Activated naive CD8-positive, alpha-beta T cell treated with anti-CD3 and anti-CD28 coated beads, Interleukin-2, amount 50 U/mL, for 24 hours (primary cell): ENCODE measurements at regions not wholly inside any gene's neighbourhood (a gene's known extent, or its start where the extent isn't known, plus 50 kb on each side); places are given as distances from the start of the nearest gene placed in this dataset.
"Not testable (repeated sequence)": the region's sequence is repeated elsewhere in the genome, so short reads cannot be mapped to it uniquely, and the experiment has no call there.

Experiments
- ATAC-seq: fragments of 150-1000 bp; cut with Tn5 transposase; one replicate; pipeline ENCODE4 v1.10.0; 2021
- DNase-seq: peaks from one replicate; pipeline ENCODE4 v3.0.0; 2021
- H3K27ac Mint-ChIP-seq: one replicate; pipeline ENCODE4 v1.8.0; 2021; ENCODE audit warnings: mild to moderate bottlenecking, mixed read lengths
- H3K27me3 Mint-ChIP-seq: one replicate; pipeline ENCODE4 v1.8.0; 2021; ENCODE audit warnings: mixed read lengths
- H3K36me3 Mint-ChIP-seq: one replicate; pipeline ENCODE4 v1.8.0; 2021; ENCODE audit warnings: low read depth, mixed read lengths
- H3K4me1 Mint-ChIP-seq: one replicate; pipeline ENCODE4 v1.8.0; 2021; ENCODE audit warnings: mixed read lengths
- H3K4me3 Mint-ChIP-seq: one replicate; pipeline ENCODE4 v1.8.0; 2021; ENCODE audit warnings: mild to moderate bottlenecking, moderate library complexity, mixed read lengths
- H3K9me3 Mint-ChIP-seq: one replicate; pipeline ENCODE4 v1.8.0; 2021; ENCODE audit warnings: mixed read lengths

DNA sequence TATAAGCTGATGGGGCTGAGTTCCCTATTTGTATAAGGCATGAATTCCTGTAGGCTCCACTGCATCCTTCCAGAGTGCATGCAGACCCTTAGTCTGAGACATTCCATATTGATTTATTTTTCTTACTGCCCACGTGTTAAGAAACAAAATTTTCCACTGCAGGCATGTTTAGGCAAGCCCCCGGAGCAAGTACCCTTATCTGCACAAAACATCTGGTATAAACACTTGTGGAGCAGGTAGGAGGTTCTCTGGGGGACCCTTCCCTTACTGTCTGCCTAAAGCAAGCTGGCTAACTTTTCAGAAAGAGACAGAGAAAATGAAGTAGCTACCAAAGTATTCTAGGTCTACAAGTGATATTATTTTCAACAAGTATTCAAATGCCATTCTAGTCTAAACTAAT lies 571.0 kb upstream of the TPTE start:
- not testable (repeated sequence) for H3K27me3 Mint-ChIP-seq, H3K4me1 Mint-ChIP-seq, H3K4me3 Mint-ChIP-seq, DNase-seq, H3K36me3 Mint-ChIP-seq, ATAC-seq, H3K27ac Mint-ChIP-seq
- peaks cover 27% of the 10 kb centered on the region for H3K9me3 Mint-ChIP-seq

DNA sequence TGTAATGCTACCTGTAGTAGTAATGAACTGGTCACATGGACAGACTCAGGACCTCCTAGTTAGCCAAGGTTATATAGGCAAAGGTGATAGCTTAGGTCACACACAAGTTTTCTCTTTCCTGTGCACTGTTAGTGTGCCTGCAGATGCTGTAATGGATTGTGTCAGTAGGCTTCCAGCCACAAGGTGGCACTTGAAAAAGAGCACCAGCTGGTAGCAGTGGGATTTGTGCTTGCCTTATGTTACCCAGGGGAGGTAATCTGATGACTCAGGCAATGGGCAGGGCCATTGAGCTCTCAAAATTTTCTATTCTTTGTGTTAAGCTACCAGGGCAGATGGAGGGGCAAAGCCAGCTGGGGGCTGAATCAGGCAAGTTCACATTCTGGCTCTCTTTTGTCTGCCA lies 562.6 kb upstream of the TPTE start:
- not testable (repeated sequence) for H3K27ac Mint-ChIP-seq, H3K4me1 Mint-ChIP-seq, DNase-seq, H3K27me3 Mint-ChIP-seq, H3K4me3 Mint-ChIP-seq, ATAC-seq, H3K36me3 Mint-ChIP-seq, H3K9me3 Mint-ChIP-seq

GRCh38 chr21:9959220-9959964 lies 562.0 kb upstream of the TPTE start:
- ATAC-seq, H3K36me3 Mint-ChIP-seq, DNase-seq: not testable (repeated sequence)

DNA sequence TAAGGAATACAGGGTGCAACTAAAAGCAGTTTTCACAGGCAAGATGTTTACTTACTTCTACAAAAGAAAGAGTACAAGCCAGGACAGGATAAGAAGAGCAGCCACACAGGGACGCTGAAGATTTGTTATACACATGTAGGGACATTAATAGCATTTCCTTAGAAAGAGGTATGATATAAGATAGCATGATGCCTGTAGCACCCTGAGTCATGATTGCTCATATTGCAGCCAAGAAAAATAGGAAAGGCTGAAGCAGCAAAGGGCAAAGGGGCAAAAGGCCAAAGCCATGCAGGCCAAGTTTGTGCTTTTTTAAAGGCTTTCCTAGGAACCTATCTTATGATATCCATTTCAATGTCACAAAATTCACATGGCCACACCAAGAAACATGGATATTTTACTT lies 552.0 kb upstream of the TPTE start:
- H3K27ac Mint-ChIP-seq, H3K4me1 Mint-ChIP-seq: not testable (repeated sequence)

More at GRCh38 chr21:9959220-9959964, 562.0 kb upstream of the TPTE start:
- not testable (repeated sequence) for H3K27me3 Mint-ChIP-seq, H3K9me3 Mint-ChIP-seq, H3K27ac Mint-ChIP-seq, H3K4me1 Mint-ChIP-seq, H3K4me3 Mint-ChIP-seq

GRCh38 chr21:9972018-9972417 lies 549.4 kb upstream of the TPTE start:
- DNase-seq, H3K4me1 Mint-ChIP-seq, H3K36me3 Mint-ChIP-seq, H3K27ac Mint-ChIP-seq, H3K4me3 Mint-ChIP-seq, ATAC-seq, H3K27me3 Mint-ChIP-seq: not testable (repeated sequence)
- H3K9me3 Mint-ChIP-seq = peaks cover 28% of the 10 kb centered on the region

More for the DNA sequence above, 552.0 kb upstream of the TPTE start:
- DNase-seq, ATAC-seq, H3K36me3 Mint-ChIP-seq, H3K4me3 Mint-ChIP-seq, H3K27me3 Mint-ChIP-seq: not testable (repeated sequence)
- H3K9me3 Mint-ChIP-seq = peaks cover 31% of the 10 kb centered on the region

- H3K4me1 Mint-ChIP-seq, H3K36me3 Mint-ChIP-seq, DNase-seq, H3K4me3 Mint-ChIP-seq, H3K27me3 Mint-ChIP-seq, H3K27ac Mint-ChIP-seq, ATAC-seq: not testable (repeated sequence)
- H3K9me3 Mint-ChIP-seq = peaks cover 28% of the 10 kb centered on the region
Observed at GRCh38 chr21:9978371-9978770, 543.0 kb upstream of the TPTE start.

DNA sequence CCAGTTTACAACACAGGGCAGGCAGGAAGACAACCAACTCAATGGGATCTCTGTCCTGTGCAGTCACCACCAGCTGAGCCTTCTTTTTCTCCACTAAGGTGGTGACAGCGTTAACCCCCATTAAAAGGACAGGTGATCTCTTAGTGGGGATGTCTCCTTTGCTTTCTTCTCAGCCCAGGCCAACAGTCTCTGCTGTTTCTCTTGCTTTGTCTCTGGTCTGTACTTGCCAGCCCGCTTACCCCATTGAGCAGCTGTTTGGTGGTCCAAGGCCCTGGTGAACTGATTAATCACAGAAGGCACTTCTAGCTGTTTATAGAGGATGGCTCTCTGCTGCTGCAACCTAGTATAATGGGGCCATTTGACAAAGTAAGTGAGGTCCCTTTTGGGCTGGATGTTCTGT lies 523.9 kb upstream of the TPTE start:
- H3K4me1 Mint-ChIP-seq, H3K4me3 Mint-ChIP-seq, H3K27ac Mint-ChIP-seq, H3K36me3 Mint-ChIP-seq, ATAC-seq, H3K27me3 Mint-ChIP-seq, DNase-seq: not testable (repeated sequence)
- H3K9me3 Mint-ChIP-seq = peaks cover 13% of the 10 kb centered on the region

DNA sequence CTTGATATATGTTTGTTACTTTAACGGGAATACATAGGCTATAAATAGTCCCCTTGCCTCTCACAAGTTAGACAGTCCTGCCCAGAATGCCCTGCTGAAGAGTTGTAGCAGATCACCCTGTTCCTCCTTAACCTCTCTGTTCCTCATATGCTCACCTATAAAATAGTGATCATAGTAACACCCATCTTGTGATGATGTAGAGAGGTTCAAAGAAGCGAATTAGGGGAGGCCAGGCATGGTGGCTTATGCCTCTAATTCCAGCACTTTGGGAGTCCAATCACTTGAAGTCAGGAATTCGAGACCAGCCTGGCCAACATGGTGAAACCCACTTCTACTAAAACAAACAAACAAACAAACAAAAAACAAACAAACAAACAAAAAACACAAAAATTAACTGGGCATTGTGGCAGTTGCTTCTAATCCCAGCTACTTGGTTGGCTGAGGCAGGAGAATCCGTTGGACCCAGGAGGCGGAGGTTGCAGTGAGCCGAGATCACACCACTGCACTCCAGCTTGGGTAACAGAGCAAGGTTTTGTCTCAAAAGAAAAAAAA lies 518.5 kb upstream of the TPTE start:
- H3K4me1 Mint-ChIP-seq, H3K27ac Mint-ChIP-seq, H3K36me3 Mint-ChIP-seq, DNase-seq, ATAC-seq, H3K27me3 Mint-ChIP-seq, H3K4me3 Mint-ChIP-seq: not testable (repeated sequence)
- H3K9me3 Mint-ChIP-seq = peaks cover 31% of the 10 kb centered on the region

- H3K36me3 Mint-ChIP-seq, DNase-seq, H3K4me1 Mint-ChIP-seq, H3K27ac Mint-ChIP-seq, ATAC-seq, H3K4me3 Mint-ChIP-seq, H3K27me3 Mint-ChIP-seq: not testable (repeated sequence)
- peaks cover 32% of the 10 kb centered on the region for H3K9me3 Mint-ChIP-seq
Observed at GRCh38 chr21:10005791-10006190, 515.6 kb upstream of the TPTE start.

GRCh38 chr21:10016991-10017390 lies 504.4 kb upstream of the TPTE start:
- H3K36me3 Mint-ChIP-seq, H3K4me1 Mint-ChIP-seq, H3K27me3 Mint-ChIP-seq, DNase-seq, H3K27ac Mint-ChIP-seq, H3K4me3 Mint-ChIP-seq, ATAC-seq: not testable (repeated sequence)
- H3K9me3 Mint-ChIP-seq = peaks cover 19% of the 10 kb centered on the region

DNA sequence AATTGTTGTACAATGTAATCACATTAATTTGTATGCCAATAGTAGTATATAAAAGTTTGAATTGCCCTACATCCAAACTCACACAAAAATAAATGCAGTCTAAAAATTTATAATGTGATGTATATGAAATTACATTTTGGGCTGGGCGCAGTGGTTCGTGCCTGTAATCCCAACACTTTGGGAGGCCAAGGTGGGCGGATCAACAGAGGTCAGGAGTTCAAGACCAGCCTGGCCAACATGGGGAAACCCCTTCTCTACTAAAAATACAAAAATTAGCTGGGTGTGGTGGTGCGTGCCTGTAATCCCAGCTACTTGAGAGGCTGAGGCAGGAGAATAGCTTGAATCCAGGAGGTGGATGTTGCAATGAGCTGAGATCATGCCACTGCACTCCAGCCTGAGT lies 503.6 kb upstream of the TPTE start:
- not testable (repeated sequence) for ATAC-seq, H3K4me3 Mint-ChIP-seq, DNase-seq, H3K27ac Mint-ChIP-seq, H3K27me3 Mint-ChIP-seq, H3K4me1 Mint-ChIP-seq, H3K36me3 Mint-ChIP-seq
- H3K9me3 Mint-ChIP-seq = peaks cover 19% of the 10 kb centered on the region

DNA sequence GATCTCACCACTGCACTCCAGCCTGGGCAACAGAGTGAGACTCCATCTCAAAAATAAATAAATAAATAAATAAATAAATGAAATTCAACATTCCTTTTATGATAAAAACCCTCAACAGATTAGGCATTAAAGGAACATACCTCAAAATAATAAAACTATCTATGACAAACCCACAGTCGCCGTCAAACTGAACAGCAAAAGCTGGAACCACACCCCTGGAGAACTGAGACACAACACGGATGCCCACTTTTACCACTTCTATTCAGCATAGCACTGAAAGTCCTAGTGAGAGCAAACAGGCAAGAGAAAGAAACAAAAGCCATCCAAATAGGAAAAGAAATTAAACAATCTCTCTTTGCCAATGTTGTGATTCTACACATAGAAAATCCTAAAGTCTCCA lies 499.9 kb upstream of the TPTE start:
- peaks cover 21% of the 10 kb centered on the region for H3K9me3 Mint-ChIP-seq
- not testable (repeated sequence) for DNase-seq, H3K27me3 Mint-ChIP-seq

DNA sequence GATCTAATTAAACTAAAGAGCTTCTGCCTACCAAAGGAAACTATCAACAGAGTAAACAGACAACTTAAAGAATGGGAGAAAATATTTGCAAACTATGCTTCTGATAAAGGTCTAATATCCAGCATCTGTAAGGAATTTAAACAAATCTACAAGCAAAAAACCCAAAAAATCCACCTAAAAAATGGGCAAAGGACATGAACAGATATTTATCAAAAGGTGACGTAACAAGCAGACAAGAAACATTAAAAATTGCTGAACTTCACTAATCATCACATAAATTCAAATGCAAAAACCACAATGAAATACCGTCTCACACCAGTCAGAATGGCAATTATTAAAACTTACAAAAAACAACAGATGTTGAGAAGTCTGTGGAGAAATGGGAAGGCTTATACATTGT lies 498.6 kb upstream of the TPTE start:
- peaks cover 10% of the 10 kb centered on the region for H3K9me3 Mint-ChIP-seq
- H3K27me3 Mint-ChIP-seq = not testable (repeated sequence)

More for the DNA sequence above, 499.9 kb upstream of the TPTE start:
- not testable (repeated sequence) for H3K4me1 Mint-ChIP-seq, H3K36me3 Mint-ChIP-seq, H3K27ac Mint-ChIP-seq, H3K4me3 Mint-ChIP-seq, ATAC-seq

More for the DNA sequence above, 498.6 kb upstream of the TPTE start:
- not testable (repeated sequence) for DNase-seq, H3K36me3 Mint-ChIP-seq, H3K4me1 Mint-ChIP-seq, ATAC-seq, H3K4me3 Mint-ChIP-seq, H3K27ac Mint-ChIP-seq
